ENCODE measurements at regions not wholly inside any gene's neighbourhood (a gene's known extent, or its start where the extent isn't known, plus 50 kb on each side); places are given as distances from the start of the nearest gene placed in this dataset.

DNA sequence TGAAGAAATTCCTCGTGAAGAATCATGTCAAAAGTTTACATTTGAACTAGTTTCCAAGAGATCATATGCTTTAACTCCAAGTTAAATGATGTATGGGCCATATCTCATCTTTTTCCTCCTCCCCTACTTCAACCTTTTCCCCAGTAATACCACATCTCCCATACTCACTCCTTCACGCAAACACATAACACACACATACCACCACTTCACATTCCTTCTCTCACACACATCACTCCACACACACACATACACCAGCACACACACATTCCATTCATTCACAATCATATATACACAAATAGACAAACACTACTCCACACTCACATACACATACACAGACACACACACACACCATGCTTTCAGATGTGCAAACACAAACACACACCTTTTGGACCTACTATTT lies 769.0 kb upstream of the NR2F2 start:
- no peak for TF ChIP-seq POLR2AphosphoS5 (IDR thresholded peaks at IDR 0.05)
- TF ChIP-seq, protein P1, sequence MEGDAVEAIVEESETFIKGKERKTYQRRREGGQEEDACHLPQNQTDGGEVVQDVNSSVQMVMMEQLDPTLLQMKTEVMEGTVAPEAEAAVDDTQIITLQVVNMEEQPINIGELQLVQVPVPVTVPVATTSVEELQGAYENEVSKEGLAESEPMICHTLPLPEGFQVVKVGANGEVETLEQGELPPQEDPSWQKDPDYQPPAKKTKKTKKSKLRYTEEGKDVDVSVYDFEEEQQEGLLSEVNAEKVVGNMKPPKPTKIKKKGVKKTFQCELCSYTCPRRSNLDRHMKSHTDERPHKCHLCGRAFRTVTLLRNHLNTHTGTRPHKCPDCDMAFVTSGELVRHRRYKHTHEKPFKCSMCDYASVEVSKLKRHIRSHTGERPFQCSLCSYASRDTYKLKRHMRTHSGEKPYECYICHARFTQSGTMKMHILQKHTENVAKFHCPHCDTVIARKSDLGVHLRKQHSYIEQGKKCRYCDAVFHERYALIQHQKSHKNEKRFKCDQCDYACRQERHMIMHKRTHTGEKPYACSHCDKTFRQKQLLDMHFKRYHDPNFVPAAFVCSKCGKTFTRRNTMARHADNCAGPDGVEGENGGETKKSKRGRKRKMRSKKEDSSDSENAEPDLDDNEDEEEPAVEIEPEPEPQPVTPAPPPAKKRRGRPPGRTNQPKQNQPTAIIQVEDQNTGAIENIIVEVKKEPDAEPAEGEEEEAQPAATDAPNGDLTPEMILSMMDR (IDR thresholded peaks at IDR 0.05), result no peak
